ENCODE measurements at regions not wholly inside any gene's neighbourhood (a gene's known extent, or its start where the extent isn't known, plus 50 kb on each side); places are given as distances from the start of the nearest gene placed in this dataset.

GRCh38 chr3:187996609-187997008, 157.3 kb upstream of the LPP start:
- Histone ChIP-seq H3K9ac (ENCODE audit: low read length in 3 of 3) (no peak overlapping the region), H3K27ac (ENCODE audit: low read depth in 2 of 2, low read length in 2 of 2) (no peak overlapping the region), H3K4me3 (ENCODE audit: low read length in 3 of 3) (no peak overlapping the region), H3K36me3 (ENCODE audit: control insufficient read depth in 2 of 3, insufficient read depth in 3 of 3, low read length in 3 of 3) (no peaks in the 10 kb centered on the region), H3K9me3 (ENCODE audit: control insufficient read depth in 2 of 3, insufficient read depth in 1 of 3, low read length in 3 of 3) (no peaks in the 10 kb centered on the region), H3K27me3 (ENCODE audit: control insufficient read depth, insufficient read depth, low read length) (no peaks in the 10 kb centered on the region), H3K4me1 (ENCODE audit: control insufficient read depth in 2 of 3, insufficient read depth in 2 of 3, low read depth in 1 of 3, low read length in 3 of 3) (peaks cover 0 to 6% (median 0%) of the 10 kb centered on the region in 3 donors)
- DNase-seq (no peak), FAIRE-seq (no peak)
- intact Hi-C loops (cut with DNase I) = no loop called here
- TF ChIP-seq CTCF (IDR thresholded peaks at IDR 0.05; ENCODE audit: borderline replicate concordance, extremely low read depth, insufficient read depth) = no peak

GRCh38 chr3:187997490-187997889, 156.5 kb upstream of the LPP start:
- H3K9ac ChIP-seq (ENCODE audit: low read length in 3 of 3) = no peak overlapping the region
- FAIRE-seq = no peak
- intact Hi-C loops (cut with DNase I) = no loop called here

GRCh38 chr3:187997946-187998561, 155.9 kb upstream of the LPP start:
- Histone ChIP-seq H3K4me3 (ENCODE audit: low read length in 3 of 3) (no peak overlapping the region), H3K27ac (ENCODE audit: low read depth in 2 of 2, low read length in 2 of 2) (no peak overlapping the region), H3K4me1 (ENCODE audit: control insufficient read depth in 2 of 3, insufficient read depth in 2 of 3, low read depth in 1 of 3, low read length in 3 of 3) (peaks cover 0 to 6% (median under 1%) of the 10 kb centered on the region in 3 donors), H3K36me3 (ENCODE audit: control insufficient read depth in 2 of 3, insufficient read depth in 3 of 3, low read length in 3 of 3) (no peaks in the 10 kb centered on the region), H3K27me3 (ENCODE audit: control insufficient read depth, insufficient read depth, low read length) (no peaks in the 10 kb centered on the region), H3K9me3 (ENCODE audit: control insufficient read depth in 2 of 3, insufficient read depth in 1 of 3, low read length in 3 of 3) (no peaks in the 10 kb centered on the region), H3K9ac (ENCODE audit: low read length in 3 of 3) (no peak overlapping the region)
- FAIRE-seq = no peak
- intact Hi-C loops (cut with DNase I) = no loop called here
- no peak for TF ChIP-seq CTCF (IDR thresholded peaks at IDR 0.05; ENCODE audit: borderline replicate concordance, extremely low read depth, insufficient read depth)
- DNase-seq = no peak

More at GRCh38 chr3:187997490-187997889, 156.5 kb upstream of the LPP start:
- H3K4me3 ChIP-seq (ENCODE audit: low read length in 3 of 3) = no peak overlapping the region
- peaks cover 0 to 6% (median 0%) of the 10 kb centered on the region in 3 donors for H3K4me1 ChIP-seq (ENCODE audit: control insufficient read depth in 2 of 3, insufficient read depth in 2 of 3, low read depth in 1 of 3, low read length in 3 of 3)
- no peak overlapping the region for H3K27ac ChIP-seq (ENCODE audit: low read depth in 2 of 2, low read length in 2 of 2)
- no peaks in the 10 kb centered on the region for H3K36me3 ChIP-seq (ENCODE audit: control insufficient read depth in 2 of 3, insufficient read depth in 3 of 3, low read length in 3 of 3)
- no peak for DNase-seq
- H3K9me3 ChIP-seq (ENCODE audit: control insufficient read depth in 2 of 3, insufficient read depth in 1 of 3, low read length in 3 of 3) = no peaks in the 10 kb centered on the region
- TF ChIP-seq CTCF (IDR thresholded peaks at IDR 0.05; ENCODE audit: borderline replicate concordance, extremely low read depth, insufficient read depth) = no peak
- H3K27me3 ChIP-seq (ENCODE audit: control insufficient read depth, insufficient read depth, low read length) = no peaks in the 10 kb centered on the region

- H3K27ac ChIP-seq (ENCODE audit: low read depth in 2 of 2, low read length in 2 of 2) = no peak overlapping the region
Observed at GRCh38 chr3:187998611-187999010, 155.3 kb upstream of the LPP start.

More at GRCh38 chr3:187998611-187999010, 155.3 kb upstream of the LPP start:
- DNase-seq (no peak), FAIRE-seq (no peak)
- intact Hi-C loops (cut with DNase I) = no loop called here
- peaks cover 0 to 9% (median 3%) of the 10 kb centered on the region in 3 donors for H3K4me1 ChIP-seq (ENCODE audit: control insufficient read depth in 2 of 3, insufficient read depth in 2 of 3, low read depth in 1 of 3, low read length in 3 of 3)
- no peaks in the 10 kb centered on the region for H3K9me3 ChIP-seq (ENCODE audit: control insufficient read depth in 2 of 3, insufficient read depth in 1 of 3, low read length in 3 of 3)
- H3K27me3 ChIP-seq (ENCODE audit: control insufficient read depth, insufficient read depth, low read length) = no peaks in the 10 kb centered on the region
- H3K36me3 ChIP-seq (ENCODE audit: control insufficient read depth in 2 of 3, insufficient read depth in 3 of 3, low read length in 3 of 3) = no peaks in the 10 kb centered on the region
- no peak for TF ChIP-seq CTCF (IDR thresholded peaks at IDR 0.05; ENCODE audit: borderline replicate concordance, extremely low read depth, insufficient read depth)
- H3K9ac ChIP-seq (ENCODE audit: low read length in 3 of 3) = no peak overlapping the region
- no peak overlapping the region for H3K4me3 ChIP-seq (ENCODE audit: low read length in 3 of 3)

All from kidney (tissue), 13 donors.